DMS 273 treated with DMSO at 0.1 percent for 48 hours (cell line): ENCODE measurements at regions not wholly inside any gene's neighbourhood (a gene's known extent, or its start where the extent isn't known, plus 50 kb on each side); places are given as distances from the start of the nearest gene placed in this dataset.

Experiments used
- DNase-seq: peaks from one replicate; lab custom pipeline; 2025; lab: John Stamatoyannopoulos, UW

DNA sequence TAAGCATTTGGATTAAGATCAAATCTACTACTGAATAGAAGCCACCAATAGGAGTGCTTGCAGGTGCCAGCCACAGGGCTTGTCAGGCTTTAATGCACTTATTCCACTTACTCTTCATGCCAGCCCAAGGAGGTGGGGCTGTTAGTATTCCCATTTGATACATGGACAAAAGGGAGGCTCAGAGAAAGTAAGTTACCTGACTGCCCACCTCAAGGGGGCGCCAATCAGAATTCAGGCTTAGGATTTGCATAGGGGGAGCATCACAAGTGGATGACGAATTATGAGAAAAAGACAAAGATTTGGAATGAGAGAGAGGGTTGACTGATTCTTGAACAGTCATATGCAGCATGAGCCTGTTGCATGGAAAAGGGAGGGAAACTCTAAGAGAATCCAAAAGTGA is 188.4 kb upstream of the TSHZ2 start:
- DNase-seq: no peak

GRCh38 chr20:52780462-52780861 is 191.7 kb upstream of the TSHZ2 start:
- DNase-seq: no peak

GRCh38 chr20:52779125-52779524 is 193.0 kb upstream of the TSHZ2 start:
- no peak for DNase-seq

GRCh38 chr20:52777171-52777570 is 195.0 kb upstream of the TSHZ2 start:
- no peak for DNase-seq

GRCh38 chr20:52775786-52776185 is 196.4 kb upstream of the TSHZ2 start:
- DNase-seq: no peak

GRCh38 chr20:52768694-52769093 is 203.5 kb upstream of the TSHZ2 start:
- DNase-seq: no peak

GRCh38 chr20:52766645-52767435 is 205.3 kb upstream of the TSHZ2 start:
- no peak for DNase-seq

GRCh38 chr20:52763321-52763853 is 208.8 kb upstream of the TSHZ2 start:
- no peak for DNase-seq

- no peak for DNase-seq
Observed at GRCh38 chr20:52761867-52762266, 210.3 kb upstream of the TSHZ2 start.

GRCh38 chr20:52760791-52761190 is 211.4 kb upstream of the TSHZ2 start:
- DNase-seq: no peak

DNA sequence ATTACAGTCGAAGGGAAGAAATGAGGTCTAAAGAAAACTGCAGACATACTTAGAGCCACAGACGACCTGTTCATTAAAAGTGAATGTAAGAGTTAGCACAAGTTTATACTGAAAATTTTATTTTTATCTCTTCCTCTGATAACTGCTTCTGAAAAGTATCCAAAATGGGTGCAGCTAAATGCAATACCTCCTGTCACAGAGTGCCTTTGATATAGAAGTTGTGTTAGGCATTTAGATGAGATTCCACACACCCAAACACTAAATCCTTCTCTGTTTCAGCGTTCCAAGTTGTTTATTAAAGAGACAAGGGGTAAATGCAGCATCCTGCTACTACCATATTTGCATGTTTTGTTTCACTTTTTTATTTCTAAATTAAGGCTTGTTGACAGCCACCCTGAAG is 214.7 kb upstream of the TSHZ2 start:
- no peak for DNase-seq

DNA sequence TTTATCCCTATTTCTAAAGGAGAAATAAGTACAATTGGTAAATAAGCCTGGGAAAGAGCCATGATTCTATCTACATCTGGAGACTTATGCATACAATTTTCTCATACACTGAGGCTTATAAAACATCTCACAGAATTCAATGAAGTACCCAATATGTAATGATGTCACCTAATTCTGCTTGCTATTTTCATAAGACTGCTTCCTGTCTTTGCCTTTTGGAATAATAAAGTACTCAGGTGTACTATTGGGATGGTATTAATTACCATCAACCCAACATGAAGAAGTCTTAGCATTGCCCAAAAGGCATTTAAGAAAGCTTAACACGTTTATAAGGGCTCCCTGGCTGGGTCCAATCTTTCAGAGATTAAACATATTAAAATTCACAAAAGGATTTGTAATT is 216.4 kb upstream of the TSHZ2 start:
- no peak for DNase-seq

DNA sequence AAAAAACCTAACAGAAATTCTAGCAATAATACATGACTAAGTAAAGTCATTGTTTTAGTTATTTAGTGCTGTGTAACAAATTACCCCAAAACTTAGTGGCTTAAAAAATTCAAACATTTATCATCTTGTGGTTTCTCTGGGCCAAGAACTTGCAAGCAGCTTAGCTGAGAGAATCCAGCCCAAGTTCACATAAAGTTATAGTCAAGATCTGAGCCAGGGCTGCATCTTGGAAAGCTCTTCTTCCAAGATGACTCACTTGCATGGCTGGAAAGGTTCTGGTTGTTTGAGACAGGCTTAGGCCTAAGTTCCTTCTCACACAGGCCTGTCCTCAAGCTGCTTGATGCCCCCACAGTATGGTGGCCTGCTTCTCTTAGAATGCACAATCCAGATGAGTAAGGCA is 217.8 kb upstream of the TSHZ2 start:
- no peak for DNase-seq

- no peak for DNase-seq
Observed at GRCh38 chr20:52752023-52752422, 220.1 kb upstream of the TSHZ2 start.

DNA sequence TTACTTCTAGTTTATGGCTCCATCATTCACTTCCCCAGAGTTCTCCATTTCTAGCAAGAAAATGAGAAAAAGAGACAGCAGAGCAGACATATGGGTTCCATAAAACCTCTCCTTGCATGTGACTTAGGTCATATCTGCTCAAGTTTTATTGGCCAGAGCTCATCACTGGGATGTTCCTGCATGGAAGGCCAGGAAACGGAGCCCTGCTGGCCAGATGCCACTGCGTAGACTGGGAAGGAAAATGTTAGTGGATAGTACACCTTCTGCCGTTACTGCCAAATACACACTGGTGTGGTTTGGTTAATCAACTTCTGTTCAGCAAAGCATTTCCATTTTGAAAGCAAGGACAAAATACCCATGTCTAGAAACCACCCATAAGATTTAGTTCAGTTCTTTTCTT is 220.6 kb upstream of the TSHZ2 start:
- DNase-seq: no peak

DNA sequence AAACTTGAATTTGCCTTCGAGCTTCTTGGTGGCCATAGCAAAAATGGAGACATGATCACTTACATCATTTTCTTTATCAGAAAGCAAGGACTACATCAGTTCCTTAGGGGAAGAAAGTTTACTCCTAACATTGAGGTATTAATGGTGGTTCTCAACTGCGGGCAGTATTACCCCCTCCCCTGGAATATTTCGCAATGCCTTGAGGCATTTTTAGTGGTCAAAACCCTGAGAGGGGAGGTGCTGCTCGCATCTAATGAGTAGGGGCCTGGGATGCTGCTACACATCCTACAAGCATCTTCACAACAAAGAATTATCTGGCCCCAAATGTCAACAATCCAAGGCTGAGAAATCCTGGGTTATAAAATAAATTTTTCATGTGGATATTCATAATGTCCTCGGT is 222.2 kb upstream of the TSHZ2 start:
- DNase-seq: no peak

DNA sequence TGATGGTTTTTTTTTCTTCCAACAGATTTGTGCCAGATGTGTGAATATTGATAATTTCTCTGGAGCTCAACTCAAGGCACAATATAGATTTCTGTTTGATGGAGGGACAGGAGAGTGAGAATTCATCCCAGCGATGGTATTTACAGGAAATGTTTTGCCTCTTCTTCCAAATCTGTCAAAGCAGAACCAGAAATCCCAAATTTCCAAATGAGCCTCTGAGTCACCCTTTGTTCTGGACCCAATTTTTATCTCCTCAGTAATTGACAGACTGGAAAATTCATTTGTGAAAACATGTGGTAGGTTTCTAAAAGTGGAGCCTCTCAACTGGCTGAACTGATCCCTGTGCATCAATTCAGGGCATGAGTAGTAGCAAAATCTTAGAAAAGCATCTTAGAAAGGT is 223.2 kb upstream of the TSHZ2 start:
- DNase-seq: no peak

DNA sequence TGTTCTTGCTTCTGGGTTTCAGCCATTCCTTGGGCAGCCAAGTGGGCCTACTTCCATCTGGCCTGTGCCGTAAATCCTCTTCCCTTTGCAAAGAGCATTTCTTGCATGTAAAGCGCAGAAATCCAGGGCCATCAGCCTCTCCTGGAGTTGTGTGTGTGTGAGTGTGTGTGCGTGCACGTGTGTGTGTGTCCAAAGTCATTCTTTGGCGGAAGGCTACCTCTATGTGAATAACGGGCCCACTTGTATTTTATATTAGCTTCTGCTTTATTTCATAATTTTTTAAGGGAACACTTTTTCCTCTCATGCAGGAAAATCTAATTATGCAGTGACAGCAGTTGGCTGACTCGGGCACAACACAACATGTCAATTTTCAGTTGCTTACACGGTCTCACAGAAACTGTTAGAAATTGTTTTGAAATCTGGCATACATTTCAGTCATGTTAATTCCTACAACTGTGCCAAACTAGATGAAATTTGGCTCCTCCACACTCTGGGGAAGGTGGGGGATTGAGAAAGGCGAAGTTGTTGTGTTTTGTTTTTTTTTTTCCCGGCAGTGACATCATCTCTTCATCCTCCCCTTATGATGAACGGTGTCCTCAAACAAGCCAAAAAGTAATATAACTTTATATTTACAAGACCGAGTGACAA is 223.7 kb upstream of the TSHZ2 start:
- no peak for DNase-seq

DNA sequence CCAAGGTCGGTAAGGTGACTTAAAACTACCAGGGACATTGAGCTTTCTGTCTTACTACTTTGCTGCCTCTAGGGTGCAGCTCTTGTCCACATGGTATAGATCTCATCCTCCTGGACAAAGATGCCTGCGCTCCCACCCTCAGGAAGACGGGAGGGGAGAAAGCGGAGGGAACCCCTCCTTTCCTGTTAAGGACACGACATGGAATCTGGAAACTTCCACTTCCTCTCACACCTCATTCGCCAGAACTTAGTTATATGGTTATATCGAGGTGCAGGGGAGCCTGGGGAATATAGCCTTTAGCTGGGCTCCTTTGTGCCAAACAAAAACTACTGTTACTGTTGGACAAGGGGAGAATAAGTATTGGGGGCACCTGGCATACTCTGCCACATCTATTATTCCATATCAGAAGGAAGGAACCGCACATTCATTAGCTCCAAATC is 224.3 kb upstream of the TSHZ2 start:
- DNase-seq: peak; percentile 2

DNA sequence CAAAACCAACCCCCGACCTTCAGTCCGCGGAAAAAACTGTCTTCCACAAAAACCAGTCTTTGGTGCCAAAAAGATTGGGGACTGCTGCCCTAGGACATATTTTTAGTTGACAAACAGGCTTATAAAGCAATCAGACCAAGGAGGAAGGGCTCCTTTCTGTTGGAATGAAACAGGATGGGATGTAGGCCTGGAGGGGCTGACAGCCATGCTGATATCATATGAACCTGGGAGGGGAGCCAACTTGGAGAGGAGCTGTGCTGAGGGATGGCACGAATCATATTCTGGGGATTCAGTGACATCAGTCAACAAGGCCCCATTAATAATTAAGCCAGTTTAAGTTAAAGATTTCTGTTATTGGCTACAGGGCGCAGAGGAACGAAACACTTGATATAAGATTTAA is 225.4 kb upstream of the TSHZ2 start:
- DNase-seq: no peak

DNA sequence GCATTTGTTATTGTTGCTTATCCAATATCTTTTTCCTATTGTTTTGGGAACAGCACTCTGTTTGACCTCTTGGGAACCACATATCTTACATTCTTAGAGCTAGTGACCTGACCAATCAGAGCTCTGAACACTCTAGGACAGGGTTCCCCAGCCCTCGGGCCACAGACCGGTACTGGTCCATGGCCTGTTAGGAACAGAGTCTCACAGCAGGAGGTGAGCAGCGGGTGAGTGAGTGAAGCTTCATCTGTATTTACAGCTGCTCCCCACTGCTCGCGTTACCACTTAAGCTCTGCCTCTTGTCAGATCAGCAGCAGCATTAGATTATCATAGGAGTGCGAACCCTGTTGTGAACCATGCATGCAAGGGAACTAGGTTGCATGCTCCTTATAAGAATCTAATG is 226.0 kb upstream of the TSHZ2 start:
- DNase-seq: no peak

DNA sequence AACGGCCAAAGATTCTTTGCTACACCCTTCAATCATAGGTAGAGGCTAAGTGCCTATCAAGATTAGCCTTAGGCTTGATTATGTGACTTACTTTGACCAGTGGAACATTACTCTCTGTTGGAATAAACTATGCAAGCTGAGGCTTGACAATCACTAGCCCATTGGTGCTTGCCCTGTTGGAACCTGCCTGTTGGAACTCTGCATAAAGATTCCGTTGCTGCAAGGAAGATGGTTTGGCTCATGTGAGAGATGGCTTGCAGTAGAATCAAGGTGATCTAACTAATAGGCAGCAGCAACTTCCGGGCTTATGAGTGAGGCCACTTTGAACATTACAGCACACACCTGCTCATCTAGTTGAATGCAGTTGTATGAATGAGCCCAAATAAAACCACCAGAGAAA is 227.7 kb upstream of the TSHZ2 start:
- no peak for DNase-seq

DNA sequence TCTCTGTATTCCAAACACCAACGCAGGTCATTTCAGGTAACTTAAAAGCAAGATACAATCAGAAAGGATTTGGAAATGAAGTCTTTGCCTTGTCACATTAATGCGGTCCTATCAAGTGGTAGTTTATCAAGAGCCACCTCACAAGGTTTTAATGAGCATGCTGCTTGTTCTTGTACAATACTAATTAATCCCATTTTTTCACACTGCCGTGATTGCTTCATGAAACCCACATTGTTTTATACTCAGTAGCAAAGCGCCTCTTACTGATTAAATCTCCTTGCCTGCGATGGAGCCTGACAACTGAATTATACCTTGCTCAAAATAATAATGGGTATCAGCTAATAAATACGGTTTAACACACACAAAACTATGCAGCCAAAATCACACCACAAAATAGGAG is 234.1 kb upstream of the TSHZ2 start:
- no peak for DNase-seq

DNA sequence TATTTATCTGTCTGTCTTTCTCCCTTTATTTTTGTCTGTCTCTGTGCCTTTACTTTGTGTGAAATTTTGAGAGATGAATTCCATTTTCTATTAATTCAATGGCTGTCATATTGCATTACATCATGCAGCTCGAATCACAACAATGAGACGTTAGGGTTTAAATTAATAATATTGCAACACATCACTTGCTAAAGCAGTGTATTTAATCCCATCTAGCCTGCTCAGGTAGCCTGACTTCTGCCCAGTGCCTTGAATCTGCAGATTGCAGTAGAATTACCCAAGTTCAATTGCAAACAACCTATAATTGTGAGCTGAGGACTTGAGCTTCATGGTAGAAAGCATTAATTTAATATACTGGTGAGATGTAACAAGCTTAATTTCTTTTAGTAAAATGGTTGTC is 235.7 kb upstream of the TSHZ2 start:
- DNase-seq: no peak
